CD14-positive monocyte (primary cell): ENCODE measurements at regions not wholly inside any gene's neighbourhood (a gene's known extent, or its start where the extent isn't known, plus 50 kb on each side); places are given as distances from the start of the nearest gene placed in this dataset.

Experiments
- DNase-seq, 3 donors: peaks; one replicate each; pipeline ENCODE4 v3.0.0-alpha.2; 2011 to 2022
- H2AFZ ChIP-seq: 2 replicates; pipeline ENCODE4 v1.6.0; 2012; ENCODE audit warnings: mild to moderate bottlenecking, low read depth, low read length, inconsistent platforms; ENCODE audit not compliant: insufficient read depth, poor library complexity, severe bottlenecking
- H3K27ac ChIP-seq, 2 donors: 1 replicate in 1 of 2; 2 replicates in 1 of 2; pipeline ENCODE4 v1.5.1; 2012 to 2013; ENCODE audit warnings: low read length in 2 of 2, control low read depth in 1 of 2, inconsistent platforms in 1 of 2, low read depth in 1 of 2, mild to moderate bottlenecking in 1 of 2
- H3K27me3 ChIP-seq, 2 donors: one replicate each; pipeline versions ENCODE4 v1.6.0 to v1.6.1; 2011 to 2013; ENCODE audit warnings: low read length in 2 of 2; ENCODE audit not compliant: control insufficient read depth in 2 of 2, insufficient read depth in 2 of 2
- H3K36me3 ChIP-seq, 2 donors: replicated peaks in 1 of 2; 1 replicate in 1 of 2; 2 replicates in 1 of 2; pipeline versions ENCODE4 v1.5.1 to v1.6.1; 2012 to 2013; ENCODE audit warnings: low read length in 2 of 2, control low read depth in 1 of 2, inconsistent platforms in 1 of 2, mild to moderate bottlenecking in 1 of 2; ENCODE audit not compliant: insufficient read depth in 2 of 2, control insufficient read depth in 1 of 2
- H3K4me1 ChIP-seq, 2 donors: 1 replicate in 1 of 2; 2 replicates in 1 of 2; pipeline versions ENCODE4 v1.5.1 to v1.6.1; 2012 to 2013; ENCODE audit warnings: low read length in 2 of 2, control low read depth in 1 of 2, inconsistent platforms in 1 of 2, mild to moderate bottlenecking in 1 of 2, moderate library complexity in 1 of 2; ENCODE audit not compliant: insufficient read depth in 2 of 2, control insufficient read depth in 1 of 2
- H3K4me2 ChIP-seq: replicated peaks from 2 replicates; pipeline ENCODE3; 2012; ENCODE audit warnings: low read length, moderate library complexity, mild to moderate bottlenecking; ENCODE audit not compliant: poor library complexity, severe bottlenecking; ENCODE audit errors: extremely low read depth
- H3K4me3 ChIP-seq, 3 experiments: fragments of 200-600 bp in 1 of 3; sonication (generic) in 1 of 3; replicated peaks in 1 of 3; 1 replicate in 2 of 3; 2 replicates in 1 of 3; pipeline ENCODE4 v1.5.1; 2011 to 2013; ENCODE audit warnings: low read length in 3 of 3, mild to moderate bottlenecking in 3 of 3, control low read depth in 2 of 3, low read depth in 2 of 3, inconsistent platforms in 1 of 3, moderate library complexity in 1 of 3
- H3K79me2 ChIP-seq: 2 replicates; pipeline ENCODE4 v1.6.0; 2012; ENCODE audit warnings: mild to moderate bottlenecking, control low read depth, inconsistent platforms, low read length, moderate library complexity; ENCODE audit not compliant: insufficient read depth
- H3K9ac ChIP-seq: 2 replicates; pipeline ENCODE4 v1.6.0; 2017; ENCODE audit warnings: low read length, mild to moderate bottlenecking; ENCODE audit not compliant: insufficient read depth, poor library complexity, severe bottlenecking
- H3K9me3 ChIP-seq, 2 donors: replicated peaks in 1 of 2; 1 replicate in 1 of 2; 2 replicates in 1 of 2; pipeline versions ENCODE4 v1.5.1 to v1.6.1; 2012 to 2013; ENCODE audit warnings: low read length in 2 of 2, control low read depth in 1 of 2; ENCODE audit not compliant: control insufficient read depth in 1 of 2, insufficient read depth in 1 of 2
- H4K20me1 ChIP-seq: 2 replicates; pipeline ENCODE4 v1.6.0; 2012; ENCODE audit warnings: mild to moderate bottlenecking, low read length, control low read depth, moderate library complexity; ENCODE audit not compliant: insufficient read depth
- H3K27ac Mint-ChIP-seq, 7 donors: one replicate each; pipeline ENCODE4 v1.8.0; 2020; ENCODE audit warnings: mild to moderate bottlenecking in 7 of 7, mixed read lengths in 7 of 7, moderate library complexity in 6 of 7, inconsistent platforms in 2 of 7
- H3K27me3 Mint-ChIP-seq, 3 donors: one replicate each; pipeline ENCODE4 v1.8.0; 2021 to 2022; ENCODE audit warnings: low read depth in 3 of 3, mild to moderate bottlenecking in 3 of 3, mixed read lengths in 3 of 3, moderate library complexity in 3 of 3, inconsistent platforms in 1 of 3
- H3K36me3 Mint-ChIP-seq, 2 donors: one replicate each; pipeline ENCODE4 v1.8.0; 2020; ENCODE audit warnings: mixed read lengths in 2 of 2, inconsistent platforms in 1 of 2, mild to moderate bottlenecking in 1 of 2
- H3K4me1 Mint-ChIP-seq: one replicate; pipeline ENCODE4 v1.8.0; 2020; ENCODE audit warnings: mild to moderate bottlenecking, mixed read lengths
- H3K4me3 Mint-ChIP-seq, 2 donors: one replicate each; pipeline ENCODE4 v1.8.0; 2020; ENCODE audit warnings: mild to moderate bottlenecking in 2 of 2, mixed read lengths in 2 of 2, moderate library complexity in 1 of 2
- H3K9me3 Mint-ChIP-seq, 7 donors: one replicate each; pipeline ENCODE4 v1.8.0; 2020 to 2022; ENCODE audit warnings: mixed read lengths in 7 of 7, mild to moderate bottlenecking in 6 of 7, moderate library complexity in 6 of 7, inconsistent platforms in 2 of 7
- WGBS: methylation state at CpG from one replicate; pipeline ENCODE4 v1.1.5; 2013; ENCODE audit warnings: missing lambda C conversion rate; ENCODE audit not compliant: insufficient coverage; 5-methylcytosine and 5-hydroxymethylcytosine counted together
- intact Hi-C, 2 donors: fragments of 100-400 bp; cut with micrococcal nuclease; formaldehyde crosslinking; loops; one replicate each; pipeline versions ENCODE4 v1.15.0 to v1.15.1; 2023
- TF ChIP-seq, protein P1 (sequence below): fragments of 200-600 bp; IDR thresholded peaks from one replicate; pipeline ENCODE4 v1.8.0; 2022; ENCODE audit warnings: antibody characterized with exemption, mild to moderate bottlenecking

DNA sequence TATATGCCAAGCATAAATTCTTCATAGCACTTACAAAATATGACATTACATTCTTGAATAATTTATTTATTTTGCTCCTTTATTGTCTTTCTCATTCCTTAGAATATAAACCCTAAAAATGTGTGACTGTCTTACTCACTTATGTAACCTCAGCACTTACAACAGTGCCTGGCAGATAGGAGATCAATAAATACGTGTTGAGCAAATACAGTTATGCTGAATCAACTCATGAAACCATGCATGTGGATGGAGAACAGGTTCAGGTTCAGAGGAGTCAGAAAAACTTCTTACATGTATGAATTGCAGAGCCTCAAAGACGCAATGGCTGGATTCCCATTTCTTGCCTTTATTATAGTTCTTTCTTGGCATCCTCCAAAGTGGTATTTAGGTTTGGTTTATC lies 659.4 kb upstream of the CHAC2 start:
- Histone ChIP-seq H4K20me1 (no peaks in the 10 kb centered on the region), H2AFZ (no peak overlapping the region), H3K4me3 (no peak overlapping the region), H3K27me3 (no peaks in the 10 kb centered on the region), H3K9me3 (peaks cover 0 to 5% of the 10 kb centered on the region in 2 donors), H3K79me2 (no peaks in the 10 kb centered on the region), H3K4me2 (no peak overlapping the region), H3K9ac (no peak overlapping the region), H3K4me1 (no peaks in the 10 kb centered on the region), H3K27ac (no peak overlapping the region), H3K36me3 (no peaks in the 10 kb centered on the region)
- Mint-ChIP-seq H3K4me3 (no peak overlapping the region), H3K27me3 (peaks cover 0 to 2% (median 0%) of the 10 kb centered on the region in 3 donors), H3K4me1 (no peaks in the 10 kb centered on the region), H3K36me3 (no peaks in the 10 kb centered on the region), H3K27ac (no peak overlapping the region), H3K9me3 (peaks cover 0 to 5% (median 3%) of the 10 kb centered on the region in 7 donors)
- no CpG with 5 or more reads among the region's 2 CpGs for WGBS
- no peak for DNase-seq
- intact Hi-C loops: no loop called here
- TF ChIP-seq, protein P1, sequence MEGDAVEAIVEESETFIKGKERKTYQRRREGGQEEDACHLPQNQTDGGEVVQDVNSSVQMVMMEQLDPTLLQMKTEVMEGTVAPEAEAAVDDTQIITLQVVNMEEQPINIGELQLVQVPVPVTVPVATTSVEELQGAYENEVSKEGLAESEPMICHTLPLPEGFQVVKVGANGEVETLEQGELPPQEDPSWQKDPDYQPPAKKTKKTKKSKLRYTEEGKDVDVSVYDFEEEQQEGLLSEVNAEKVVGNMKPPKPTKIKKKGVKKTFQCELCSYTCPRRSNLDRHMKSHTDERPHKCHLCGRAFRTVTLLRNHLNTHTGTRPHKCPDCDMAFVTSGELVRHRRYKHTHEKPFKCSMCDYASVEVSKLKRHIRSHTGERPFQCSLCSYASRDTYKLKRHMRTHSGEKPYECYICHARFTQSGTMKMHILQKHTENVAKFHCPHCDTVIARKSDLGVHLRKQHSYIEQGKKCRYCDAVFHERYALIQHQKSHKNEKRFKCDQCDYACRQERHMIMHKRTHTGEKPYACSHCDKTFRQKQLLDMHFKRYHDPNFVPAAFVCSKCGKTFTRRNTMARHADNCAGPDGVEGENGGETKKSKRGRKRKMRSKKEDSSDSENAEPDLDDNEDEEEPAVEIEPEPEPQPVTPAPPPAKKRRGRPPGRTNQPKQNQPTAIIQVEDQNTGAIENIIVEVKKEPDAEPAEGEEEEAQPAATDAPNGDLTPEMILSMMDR: no peak

DNA sequence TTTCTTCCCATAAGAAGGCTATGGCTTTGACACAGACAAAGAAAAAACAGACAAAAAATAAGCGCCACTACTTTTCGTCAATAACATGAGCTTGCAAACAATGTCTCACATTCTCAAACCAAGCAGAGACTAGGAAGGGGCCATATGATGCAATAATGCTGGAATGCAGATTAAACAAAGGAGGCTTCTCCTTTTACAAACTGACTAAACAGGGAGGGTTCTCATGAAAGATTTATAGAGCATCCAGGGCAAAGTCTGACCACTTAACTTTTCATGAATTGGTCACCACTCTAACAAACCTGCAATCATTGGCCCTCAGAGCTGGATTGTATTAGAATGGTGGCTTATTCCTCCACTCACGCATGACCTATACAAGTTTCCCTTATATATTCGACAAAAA lies 663.3 kb upstream of the CHAC2 start:
- no peak overlapping the region for H2AFZ ChIP-seq
- H3K9ac ChIP-seq: no peak overlapping the region
- H3K4me2 ChIP-seq: no peak overlapping the region
- intact Hi-C loops: no loop called here
- no peaks in the 10 kb centered on the region for H3K36me3 ChIP-seq
- no peaks in the 10 kb centered on the region for H4K20me1 ChIP-seq
- H3K36me3 Mint-ChIP-seq: no peaks in the 10 kb centered on the region
- no peak for DNase-seq
- H3K79me2 ChIP-seq: no peaks in the 10 kb centered on the region
- H3K9me3 ChIP-seq: no peaks in the 10 kb centered on the region
- H3K27me3 Mint-ChIP-seq: peaks cover 0 to 2% (median 0%) of the 10 kb centered on the region in 3 donors
- no peaks in the 10 kb centered on the region for H3K4me1 ChIP-seq
- H3K27me3 ChIP-seq: no peaks in the 10 kb centered on the region
- H3K4me3 Mint-ChIP-seq: no peak overlapping the region
- H3K4me1 Mint-ChIP-seq: no peaks in the 10 kb centered on the region
- H3K27ac Mint-ChIP-seq: no peak overlapping the region
- TF ChIP-seq, protein P1: no peak
- no peak overlapping the region for H3K4me3 ChIP-seq
- peaks cover 0 to 4% (median 0%) of the 10 kb centered on the region in 7 donors for H3K9me3 Mint-ChIP-seq
- H3K27ac ChIP-seq: no peak overlapping the region
- WGBS: no CpG with 5 or more reads among the region's 4 CpGs
